Neural progenitor cell (in vitro differentiated cells): ENCODE measurements at regions not wholly inside any gene's neighbourhood (a gene's known extent, or its start where the extent isn't known, plus 50 kb on each side); places are given as distances from the start of the nearest gene placed in this dataset.
A peak's percentile ranks its signal among the peaks of the same experiment; 100 is the strongest.

Experiments
- DNase-seq: peaks from one replicate; pipeline ENCODE4 v3.0.0-alpha.2; 2016; ENCODE audit warnings: low spot score
- H2AFZ ChIP-seq: fragments of 200-600 bp; sonication (generic); replicated peaks from 2 replicates; pipeline ENCODE4 v1.6.1; 2016; ENCODE audit warnings: antibody characterized with exemption
- H3F3A ChIP-seq: fragments of 200-600 bp; sonication (generic); 2 replicates; pipeline ENCODE4 v1.6.1; 2016; ENCODE audit warnings: antibody characterized with exemption, low read depth
- H3K27ac ChIP-seq: fragments of 200-600 bp; sonication (generic); 2 replicates; pipeline ENCODE4 v1.5.1; 2016; ENCODE audit warnings: mild to moderate bottlenecking
- H3K27me3 ChIP-seq: fragments of 200-600 bp; sonication (generic); 2 replicates; pipeline ENCODE4 v1.6.1; 2016; ENCODE audit warnings: mild to moderate bottlenecking, moderate library complexity
- H3K36me3 ChIP-seq: fragments of 200-600 bp; sonication (generic); 2 replicates; pipeline ENCODE4 v1.5.1; 2016
- H3K4me1 ChIP-seq: fragments of 200-600 bp; sonication (generic); 2 replicates; pipeline ENCODE4 v1.6.1; 2016; ENCODE audit warnings: mixed run types
- H3K4me2 ChIP-seq: fragments of 200-600 bp; sonication (generic); 2 replicates; pipeline ENCODE4 v1.6.1; 2016
- H3K4me3 ChIP-seq: fragments of 200-600 bp; sonication (generic); 2 replicates; pipeline ENCODE4 v1.5.1; 2016
- H3K79me2 ChIP-seq: fragments of 200-600 bp; sonication (generic); 2 replicates; pipeline ENCODE4 v1.6.1; 2016; ENCODE audit warnings: low read depth
- H3K9ac ChIP-seq: fragments of 200-600 bp; sonication (generic); 2 replicates; pipeline ENCODE4 v1.6.1; 2016
- H3K9me3 ChIP-seq: fragments of 200-600 bp; sonication (generic); 2 replicates; pipeline ENCODE4 v1.5.1; 2016; ENCODE audit warnings: low read depth
- H4K20me1 ChIP-seq: fragments of 200-600 bp; sonication (generic); 2 replicates; pipeline ENCODE4 v1.6.1; 2016; ENCODE audit warnings: low read depth
- H3K27ac Mint-ChIP-seq: 3 replicates; pipeline ENCODE4 v1.8.0; 2021; ENCODE audit warnings: mixed read lengths
- H3K27me3 Mint-ChIP-seq: 2 replicates; pipeline ENCODE4 v1.8.0; 2022; ENCODE audit warnings: low read depth, mild to moderate bottlenecking, inconsistent platforms, moderate library complexity, mixed read lengths; ENCODE audit not compliant: insufficient read depth
- H3K36me3 Mint-ChIP-seq: 3 replicates; pipeline ENCODE4 v1.8.0; 2021; ENCODE audit warnings: mixed read lengths
- H3K4me1 Mint-ChIP-seq: 3 replicates; pipeline ENCODE4 v1.8.0; 2021; ENCODE audit warnings: mixed read lengths
- H3K4me3 Mint-ChIP-seq: 3 replicates; pipeline ENCODE4 v1.8.0; 2021; ENCODE audit warnings: mild to moderate bottlenecking, moderate library complexity, mixed read lengths
- H3K9me3 Mint-ChIP-seq: 3 replicates; pipeline ENCODE4 v1.8.0; 2020; ENCODE audit warnings: mixed read lengths
- CTCF ChIP-seq: fragments of 200-600 bp; sonication (generic); IDR thresholded peaks from 2 replicates; pipeline ENCODE4 v1.5.1; 2017; ENCODE audit warnings: antibody characterized with exemption, mild to moderate bottlenecking
- EZH2 ChIP-seq: fragments of 200-600 bp; sonication (generic); IDR thresholded peaks from 2 replicates; pipeline ENCODE4 v1.6.1; 2017; ENCODE audit warnings: antibody characterized with exemption, mild to moderate bottlenecking, moderate library complexity
- EZH2phosphoT487 ChIP-seq: fragments of 200-600 bp; sonication (generic); IDR thresholded peaks from 2 replicates; pipeline ENCODE4 v1.6.1; 2017; ENCODE audit warnings: antibody characterized with exemption

DNA sequence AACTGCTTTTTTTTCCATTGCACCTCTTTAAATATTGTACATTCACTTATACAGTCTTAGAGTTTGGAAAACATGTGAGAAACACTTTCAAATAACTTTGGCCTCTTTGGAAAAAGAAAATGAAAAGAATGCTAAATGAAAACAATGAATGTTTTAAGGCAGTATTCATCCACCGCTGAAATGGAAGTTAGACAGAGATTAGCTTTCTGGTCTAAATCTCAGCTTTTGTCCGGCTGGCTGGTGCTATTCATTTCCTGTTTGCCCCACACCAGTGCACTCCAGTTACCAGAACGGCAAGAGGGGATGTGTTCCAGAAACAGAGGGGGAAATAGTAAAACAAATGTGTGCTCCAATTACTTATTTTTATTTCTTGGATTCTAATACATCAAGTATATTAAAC, 1201.3 kb downstream of the EFNB2 start:
- Histone ChIP-seq H3F3A (no peaks in the 10 kb centered on the region), H3K79me2 (no peaks in the 10 kb centered on the region), H3K4me3 (no peak overlapping the region), H2AFZ (no peak overlapping the region), H3K4me2 (no peak overlapping the region), H3K27ac (no peak overlapping the region), H4K20me1 (no peaks in the 10 kb centered on the region), H3K36me3 (no peaks in the 10 kb centered on the region), H3K9me3 (no peaks in the 10 kb centered on the region), H3K4me1 (no peaks in the 10 kb centered on the region), H3K9ac (no peak overlapping the region), H3K27me3 (no peaks in the 10 kb centered on the region)
- Mint-ChIP-seq H3K4me3 (no peak overlapping the region), H3K9me3 (peaks cover 10% of the 10 kb centered on the region), H3K27me3 (peaks cover 4% of the 10 kb centered on the region), H3K4me1 (peaks cover 8% of the 10 kb centered on the region), H3K36me3 (no peaks in the 10 kb centered on the region), H3K27ac (no peak overlapping the region)
- DNase-seq, result peak; percentile 4
- no peak for TF ChIP-seq EZH2phosphoT487
- no peak for TF ChIP-seq CTCF
- TF ChIP-seq EZH2, result no peak

- no peaks in the 10 kb centered on the region for H3K36me3 ChIP-seq
- Mint-ChIP-seq H3K36me3 (no peaks in the 10 kb centered on the region), H3K4me1 (peaks cover 4% of the 10 kb centered on the region), H3K27me3 (peaks cover 4% of the 10 kb centered on the region), H3K9me3 (peaks cover 14% of the 10 kb centered on the region), H3K4me3 (no peak overlapping the region), H3K27ac (no peak overlapping the region)
- H3K79me2 ChIP-seq, result no peaks in the 10 kb centered on the region
- H3K27me3 ChIP-seq, result no peaks in the 10 kb centered on the region
- H3K27ac ChIP-seq, result no peak overlapping the region
- no peaks in the 10 kb centered on the region for H3K9me3 ChIP-seq
- no peak overlapping the region for H3K4me3 ChIP-seq
- H3K4me2 ChIP-seq, result no peak overlapping the region
- H4K20me1 ChIP-seq, result no peaks in the 10 kb centered on the region
- no peak overlapping the region for H3K9ac ChIP-seq
- DNase-seq, result no peak
- no peak for TF ChIP-seq EZH2
- TF ChIP-seq CTCF, result no peak
- TF ChIP-seq EZH2phosphoT487, result no peak
- H3F3A ChIP-seq, result no peaks in the 10 kb centered on the region
- no peaks in the 10 kb centered on the region for H3K4me1 ChIP-seq
- H2AFZ ChIP-seq, result no peak overlapping the region
These were observed 1202.0 kb downstream of the EFNB2 start for GRCh38 chr13:105333416-105333815.

DNA sequence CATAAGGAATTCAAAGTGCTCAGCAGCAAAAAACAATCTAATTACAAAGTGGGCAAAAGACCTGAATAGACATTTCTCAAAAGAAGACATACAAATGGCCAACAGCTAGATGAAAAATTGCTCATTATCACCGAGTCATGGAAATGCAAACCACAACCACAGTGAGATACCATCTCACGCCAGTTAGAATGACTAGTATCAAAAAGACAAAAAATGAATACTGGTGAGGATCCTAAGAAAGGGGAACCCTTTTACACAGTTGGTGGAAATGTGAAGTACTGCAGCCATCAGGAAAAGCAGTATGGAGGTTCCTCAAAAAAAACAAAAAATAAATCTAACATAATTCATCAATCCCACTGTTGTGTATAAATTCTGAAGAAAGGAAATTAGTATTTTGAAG, 1206.1 kb downstream of the EFNB2 start:
- no peaks in the 10 kb centered on the region for H3F3A ChIP-seq
- no peaks in the 10 kb centered on the region for H3K27me3 Mint-ChIP-seq

More for the DNA sequence above, 1206.1 kb downstream of the EFNB2 start:
- H3K9me3 ChIP-seq, result no peaks in the 10 kb centered on the region
- no peak overlapping the region for H3K9ac ChIP-seq
- Mint-ChIP-seq H3K4me3 (no peak overlapping the region), H3K9me3 (peaks cover 12% of the 10 kb centered on the region), H3K27ac (no peak overlapping the region), H3K36me3 (no peaks in the 10 kb centered on the region), H3K4me1 (no peaks in the 10 kb centered on the region)
- no peak overlapping the region for H3K27ac ChIP-seq
- no peak overlapping the region for H3K4me2 ChIP-seq
- no peaks in the 10 kb centered on the region for H3K36me3 ChIP-seq
- no peak overlapping the region for H3K4me3 ChIP-seq
- DNase-seq, result no peak
- no peaks in the 10 kb centered on the region for H4K20me1 ChIP-seq
- no peak overlapping the region for H2AFZ ChIP-seq
- no peaks in the 10 kb centered on the region for H3K4me1 ChIP-seq
- H3K27me3 ChIP-seq, result no peaks in the 10 kb centered on the region
- H3K79me2 ChIP-seq, result no peaks in the 10 kb centered on the region
- TF ChIP-seq EZH2 (no peak), EZH2phosphoT487 (no peak), CTCF (no peak)
